ENCODE measurements at regions not wholly inside any gene's neighbourhood (a gene's known extent, or its start where the extent isn't known, plus 50 kb on each side); places are given as distances from the start of the nearest gene placed in this dataset.

DNA sequence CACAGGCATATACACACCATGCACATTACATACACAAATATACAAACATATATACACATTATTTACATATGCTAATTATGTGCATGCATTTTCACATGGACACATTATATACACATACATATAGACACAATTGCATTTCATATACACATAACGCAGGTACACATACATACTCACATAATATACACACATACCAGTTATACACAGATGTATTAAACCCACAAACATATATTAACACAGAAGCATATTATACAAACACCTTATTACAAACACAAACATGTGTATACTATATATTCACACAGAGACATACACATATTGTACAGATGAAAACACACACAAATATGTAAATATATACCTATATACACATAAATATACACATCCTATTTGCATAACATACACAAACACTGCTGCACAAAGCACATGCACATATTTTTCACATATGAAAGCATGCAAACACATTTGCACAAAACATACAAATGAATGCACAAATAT, 140.2 kb downstream of the VEGFA start:
- H3K9me3 ChIP-seq, result no peaks in the 10 kb centered on the region
- H3K4me1 ChIP-seq (ENCODE audit: control insufficient read depth in 1 of 2, extremely low read depth in 1 of 2, insufficient read depth in 2 of 2, low read length in 2 of 2), result no peaks in the 10 kb centered on the region
- Mint-ChIP-seq H3K27me3 (peaks cover 1 to 3% of the 10 kb centered on the region in 2 donors), H3K9me3 (no peaks in the 10 kb centered on the region), H3K4me1 (no peaks in the 10 kb centered on the region), H3K4me3 (no peak overlapping the region), H3K36me3 (no peaks in the 10 kb centered on the region), H3K27ac (no peak overlapping the region)
- H3K36me3 ChIP-seq (ENCODE audit: control insufficient read depth in 2 of 2, extremely low read depth in 1 of 2, insufficient read depth in 1 of 2, low read length in 1 of 2), result no peaks in the 10 kb centered on the region
- WGBS (ENCODE audit: insufficient coverage), result 83% methylated on average over 1 of the region's 1 CpG
- peaks cover 0 to 32% of the 10 kb centered on the region in 2 experiments for H3K27me3 ChIP-seq (replicated peaks in 1 of 2; ENCODE audit: control insufficient read depth in 2 of 2, extremely low read depth in 1 of 2, insufficient read depth in 2 of 2, low read length in 1 of 2)
- DNase-seq (no peak), ATAC-seq (replicated peaks in 1 of 4) (no peak)
- H3K27ac ChIP-seq (ENCODE audit: low read length), result no peak overlapping the region
- ChIA-PET CTCF (no interaction called here), POLR2A (no interaction called here)
- no peak overlapping the region for H3K4me3 ChIP-seq (ENCODE audit: control insufficient read depth in 1 of 2, extremely low read depth in 1 of 2, low read length in 1 of 2)

DNA sequence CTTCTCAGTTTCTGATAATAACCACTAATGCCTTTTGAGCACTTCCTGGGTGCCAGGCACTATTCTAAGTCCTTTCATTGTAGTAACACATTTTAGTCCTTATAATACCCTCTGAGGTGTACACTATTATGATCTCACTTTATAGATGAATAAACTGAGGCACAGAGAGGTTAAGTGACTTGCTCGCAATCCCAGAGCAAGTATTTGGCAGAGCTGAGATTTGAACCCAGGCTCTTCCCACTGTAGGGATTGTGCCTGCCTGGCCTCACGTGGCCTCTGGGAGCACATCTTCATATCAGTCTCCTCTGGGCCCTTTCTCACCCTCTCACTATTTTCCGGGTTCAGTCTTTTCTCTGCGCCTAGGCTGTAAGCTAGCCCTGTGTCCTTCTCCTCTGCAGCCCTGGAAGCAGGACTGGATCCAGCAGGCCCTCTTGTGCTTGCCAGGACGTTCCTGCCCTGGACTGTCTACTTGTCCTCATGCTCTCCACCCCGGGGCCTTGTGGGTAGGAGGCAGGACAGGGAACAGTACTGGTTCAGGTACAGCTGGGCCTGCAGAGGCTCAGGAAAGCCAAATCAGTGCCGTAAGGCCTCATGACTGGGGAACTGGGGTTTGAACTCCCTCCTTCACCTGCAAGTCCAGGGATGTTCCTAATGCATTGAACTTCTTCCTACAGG, 139.6 kb downstream of the VEGFA start:
- Mint-ChIP-seq H3K36me3 (no peaks in the 10 kb centered on the region), H3K9me3 (no peaks in the 10 kb centered on the region), H3K27ac (no peak overlapping the region), H3K4me3 (no peak overlapping the region), H3K4me1 (no peaks in the 10 kb centered on the region), H3K27me3 (peaks cover 0 to 3% of the 10 kb centered on the region in 2 donors)
- Histone ChIP-seq H3K36me3 (ENCODE audit: control insufficient read depth in 2 of 2, extremely low read depth in 1 of 2, insufficient read depth in 1 of 2, low read length in 1 of 2) (no peaks in the 10 kb centered on the region), H3K27ac (ENCODE audit: low read length) (no peak overlapping the region), H3K4me1 (ENCODE audit: control insufficient read depth in 1 of 2, extremely low read depth in 1 of 2, insufficient read depth in 2 of 2, low read length in 2 of 2) (no peaks in the 10 kb centered on the region), H3K9me3 (no peaks in the 10 kb centered on the region), H3K4me3 (ENCODE audit: control insufficient read depth in 1 of 2, extremely low read depth in 1 of 2, low read length in 1 of 2) (no peak overlapping the region), H3K27me3 (replicated peaks in 1 of 2; ENCODE audit: control insufficient read depth in 2 of 2, extremely low read depth in 1 of 2, insufficient read depth in 2 of 2, low read length in 1 of 2) (peaks cover 0 to 30% of the 10 kb centered on the region in 2 experiments)
- DNase-seq (no peak), ATAC-seq (replicated peaks in 1 of 4) (no peak)
- 71% methylated on average over 3 of the region's 7 CpGs for WGBS (ENCODE audit: insufficient coverage)
- ChIA-PET CTCF (no interaction called here), POLR2A (no interaction called here)

DNA sequence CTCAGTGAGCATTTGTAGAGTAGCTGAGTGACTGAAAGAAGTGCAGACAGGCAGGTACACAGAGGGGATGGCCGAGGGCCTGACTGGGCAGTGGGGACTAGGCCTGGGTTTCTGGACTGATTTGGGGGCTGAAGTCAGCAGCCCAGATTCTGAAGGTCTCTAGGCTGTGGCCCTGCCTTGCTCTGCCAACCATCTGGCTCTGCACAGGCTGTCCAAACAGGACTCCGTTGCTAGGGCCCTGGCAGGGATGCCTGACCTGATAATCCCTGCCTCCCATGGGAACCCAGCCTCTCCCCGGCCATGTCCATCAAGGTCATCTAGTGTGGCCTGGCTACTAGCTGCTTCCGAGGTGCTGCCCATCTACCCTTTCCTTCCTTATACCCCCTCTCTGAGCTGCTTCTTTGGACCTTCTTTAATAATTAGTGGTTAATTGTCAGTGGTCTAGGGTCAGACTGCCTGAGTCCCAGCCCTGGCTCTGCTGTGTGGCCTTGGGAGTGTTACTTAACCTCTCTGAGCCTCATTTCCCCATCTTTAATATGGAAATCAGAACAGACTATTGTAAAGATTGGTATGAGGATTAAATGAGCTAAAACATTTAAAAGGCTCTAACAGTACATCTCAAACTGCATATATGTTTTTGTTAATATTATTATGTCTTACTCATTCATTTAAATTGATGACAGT, 137.9 kb downstream of the VEGFA start:
- H3K36me3 Mint-ChIP-seq, result no peaks in the 10 kb centered on the region
- POLR2A ChIA-PET, result interaction anchor here in 1 of 2 donors (0.6 kb wide), 1 partner anchor 15 kb away, joined by 3 read pairs; no protein-coding TSS in a partner anchor
- no peaks in the 10 kb centered on the region for H3K4me1 Mint-ChIP-seq
- no peak overlapping the region for H3K27ac Mint-ChIP-seq
- peaks cover 0 to 3% of the 10 kb centered on the region in 2 donors for H3K27me3 Mint-ChIP-seq
- no peaks in the 10 kb centered on the region for H3K4me1 ChIP-seq (ENCODE audit: control insufficient read depth in 1 of 2, extremely low read depth in 1 of 2, insufficient read depth in 2 of 2, low read length in 2 of 2)
- ATAC-seq (replicated peaks in 1 of 4) (no peak), DNase-seq (no peak)
- H3K4me3 Mint-ChIP-seq, result no peak overlapping the region
- no peaks in the 10 kb centered on the region for H3K9me3 Mint-ChIP-seq
- no peak overlapping the region for H3K27ac ChIP-seq (ENCODE audit: low read length)
- no peaks in the 10 kb centered on the region for H3K36me3 ChIP-seq (ENCODE audit: control insufficient read depth in 2 of 2, extremely low read depth in 1 of 2, insufficient read depth in 1 of 2, low read length in 1 of 2)
- WGBS (ENCODE audit: insufficient coverage), result 62% methylated on average over 3 of the region's 4 CpGs
- CTCF ChIA-PET, result no interaction called here
- peaks cover 0 to 27% of the 10 kb centered on the region in 2 experiments for H3K27me3 ChIP-seq (replicated peaks in 1 of 2; ENCODE audit: control insufficient read depth in 2 of 2, extremely low read depth in 1 of 2, insufficient read depth in 2 of 2, low read length in 1 of 2)
- H3K9me3 ChIP-seq, result no peaks in the 10 kb centered on the region
- H3K4me3 ChIP-seq (ENCODE audit: control insufficient read depth in 1 of 2, extremely low read depth in 1 of 2, low read length in 1 of 2), result no peak overlapping the region

DNA sequence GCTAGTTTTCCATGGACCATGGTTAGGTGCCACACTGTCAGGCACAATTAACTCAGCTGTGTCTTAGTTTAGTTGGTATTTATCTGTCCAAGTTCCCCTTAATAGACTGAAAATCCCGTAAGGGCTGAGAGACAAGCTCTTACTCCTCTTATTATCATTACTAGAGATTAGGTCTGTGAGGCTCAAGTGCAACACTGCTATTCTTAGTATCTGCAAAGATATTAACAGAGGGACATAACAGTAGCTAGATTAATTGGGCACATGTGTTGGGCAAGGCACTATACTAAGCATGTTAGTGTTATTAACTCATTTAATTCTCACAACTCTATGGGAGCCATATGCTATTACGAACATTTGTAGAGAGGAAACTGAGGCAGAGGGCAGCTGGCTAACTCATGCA, 137.3 kb downstream of the VEGFA start:
- no peaks in the 10 kb centered on the region for H3K4me1 ChIP-seq (ENCODE audit: control insufficient read depth in 1 of 2, extremely low read depth in 1 of 2, insufficient read depth in 2 of 2, low read length in 2 of 2)
- Mint-ChIP-seq H3K4me1 (no peaks in the 10 kb centered on the region), H3K27me3 (peaks cover 0 to 3% of the 10 kb centered on the region in 2 donors), H3K27ac (no peak overlapping the region), H3K4me3 (no peak overlapping the region), H3K9me3 (no peaks in the 10 kb centered on the region), H3K36me3 (no peaks in the 10 kb centered on the region)
- WGBS (ENCODE audit: insufficient coverage), result no CpG with 5 or more reads among the region's 2 CpGs
- H3K4me3 ChIP-seq (ENCODE audit: control insufficient read depth in 1 of 2, extremely low read depth in 1 of 2, low read length in 1 of 2), result no peak overlapping the region
- no peaks in the 10 kb centered on the region for H3K36me3 ChIP-seq (ENCODE audit: control insufficient read depth in 2 of 2, extremely low read depth in 1 of 2, insufficient read depth in 1 of 2, low read length in 1 of 2)
- POLR2A ChIA-PET, result interaction anchor here in 1 of 2 donors (0.6 kb wide), 1 partner anchor 14 kb away, joined by 3 read pairs; no protein-coding TSS in a partner anchor
- CTCF ChIA-PET, result no interaction called here
- H3K9me3 ChIP-seq, result no peaks in the 10 kb centered on the region
- peaks cover 0 to 25% of the 10 kb centered on the region in 2 experiments for H3K27me3 ChIP-seq (replicated peaks in 1 of 2; ENCODE audit: control insufficient read depth in 2 of 2, extremely low read depth in 1 of 2, insufficient read depth in 2 of 2, low read length in 1 of 2)
- no peak overlapping the region for H3K27ac ChIP-seq (ENCODE audit: low read length)
- DNase-seq, result no peak
- ATAC-seq (replicated peaks in 1 of 4), result no peak

DNA sequence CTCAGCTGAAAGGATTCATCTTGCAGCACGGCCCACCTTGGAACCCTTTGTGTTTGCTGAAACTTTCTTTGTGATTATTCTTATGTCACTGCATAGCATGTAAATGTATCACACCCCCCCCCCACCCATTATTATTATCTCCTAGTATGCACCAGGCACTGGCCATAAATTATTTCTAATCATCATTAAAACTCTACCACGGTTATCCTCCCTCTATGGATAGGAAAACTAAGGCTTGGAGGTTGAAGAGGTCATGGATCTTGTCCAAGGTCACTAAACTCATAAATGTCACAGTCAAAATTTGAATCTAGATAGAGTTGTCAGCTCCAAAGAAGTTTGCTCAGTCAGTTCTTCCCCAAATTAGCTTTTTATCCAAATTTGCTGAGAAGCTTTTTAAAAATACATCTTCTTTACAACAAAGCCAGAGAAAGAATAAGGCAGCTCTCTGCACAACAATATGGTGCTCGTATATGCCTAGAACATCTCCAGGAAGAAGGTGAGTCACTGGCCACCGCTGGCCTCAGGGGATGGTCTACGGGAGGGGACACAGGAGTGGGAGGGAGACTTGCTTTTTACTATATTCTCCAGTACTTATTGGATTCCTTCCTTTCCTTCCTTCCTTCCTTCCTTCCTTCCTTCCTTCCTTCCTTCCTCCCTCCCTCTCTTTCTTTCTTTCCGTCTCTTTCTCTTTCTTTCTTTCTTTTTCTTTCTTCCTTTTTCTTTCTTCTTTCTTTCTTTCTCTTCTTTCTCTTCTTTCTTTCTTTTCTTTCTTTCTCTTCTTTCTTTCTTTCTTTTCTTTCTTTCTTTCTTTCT, 134.5 kb downstream of the VEGFA start:
- CTCF ChIA-PET, result interaction anchor here in 1 of 2 donors (0.6 kb wide), 1 partner anchor 9 kb away, joined by 3 read pairs; no protein-coding TSS in a partner anchor
- H3K4me3 Mint-ChIP-seq, result no peak overlapping the region
- no peaks in the 10 kb centered on the region for H3K4me1 Mint-ChIP-seq
- no peaks in the 10 kb centered on the region for H3K36me3 Mint-ChIP-seq
- Histone ChIP-seq H3K36me3 (ENCODE audit: control insufficient read depth in 2 of 2, extremely low read depth in 1 of 2, insufficient read depth in 1 of 2, low read length in 1 of 2) (no peaks in the 10 kb centered on the region), H3K27me3 (replicated peaks in 1 of 2; ENCODE audit: control insufficient read depth in 2 of 2, extremely low read depth in 1 of 2, insufficient read depth in 2 of 2, low read length in 1 of 2) (peaks cover 0 to 25% of the 10 kb centered on the region in 2 experiments), H3K27ac (ENCODE audit: low read length) (no peak overlapping the region), H3K4me3 (ENCODE audit: control insufficient read depth in 1 of 2, extremely low read depth in 1 of 2, low read length in 1 of 2) (no peak overlapping the region), H3K9me3 (no peaks in the 10 kb centered on the region), H3K4me1 (ENCODE audit: control insufficient read depth in 1 of 2, extremely low read depth in 1 of 2, insufficient read depth in 2 of 2, low read length in 2 of 2) (no peaks in the 10 kb centered on the region)
- no peak for ATAC-seq (replicated peaks in 1 of 4)
- peaks cover 0 to 3% of the 10 kb centered on the region in 2 donors for H3K27me3 Mint-ChIP-seq
- POLR2A ChIA-PET, result no interaction called here
- DNase-seq, result no peak
- H3K27ac Mint-ChIP-seq, result no peak overlapping the region
- WGBS (ENCODE audit: insufficient coverage), result 95% methylated on average over 2 of the region's 6 CpGs
- H3K9me3 Mint-ChIP-seq, result no peaks in the 10 kb centered on the region

DNA sequence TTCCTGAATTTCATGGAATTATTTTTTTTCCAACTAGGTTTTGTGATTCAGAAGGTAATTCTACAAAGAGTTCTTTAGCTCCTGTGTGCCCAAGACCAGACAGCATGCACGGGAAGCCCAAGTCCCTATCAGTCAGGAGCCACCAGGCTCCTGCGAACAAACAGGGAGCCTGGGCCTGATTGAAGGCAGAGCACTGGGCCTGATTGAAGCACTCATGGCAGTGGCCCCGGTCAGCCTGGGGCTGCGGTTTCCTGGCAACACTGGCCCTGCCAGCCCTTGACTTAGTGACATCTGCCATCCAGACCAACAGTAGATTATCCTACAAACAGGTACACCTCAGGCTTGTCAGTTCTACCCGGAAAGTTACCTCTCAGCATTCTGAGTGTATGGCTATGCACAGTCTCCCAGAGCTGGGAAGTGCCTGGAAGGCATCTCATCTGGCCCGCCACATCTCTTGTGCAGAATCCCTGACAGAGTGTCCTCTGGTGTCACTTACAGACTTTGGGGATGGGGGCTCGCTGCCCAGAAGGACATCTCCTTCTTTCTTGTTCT, 133.8 kb downstream of the VEGFA start:
- WGBS (ENCODE audit: insufficient coverage), result 86% methylated on average over 6 of the region's 7 CpGs

More for the DNA sequence above, 133.8 kb downstream of the VEGFA start:
- Mint-ChIP-seq H3K4me1 (no peaks in the 10 kb centered on the region), H3K27ac (no peak overlapping the region), H3K36me3 (no peaks in the 10 kb centered on the region), H3K4me3 (no peak overlapping the region), H3K27me3 (peaks cover 0 to 3% of the 10 kb centered on the region in 2 donors), H3K9me3 (no peaks in the 10 kb centered on the region)
- no peaks in the 10 kb centered on the region for H3K9me3 ChIP-seq
- ATAC-seq (replicated peaks in 1 of 4) (no peak), DNase-seq (no peak)
- no peak overlapping the region for H3K27ac ChIP-seq (ENCODE audit: low read length)
- peaks cover 0 to 24% of the 10 kb centered on the region in 2 experiments for H3K27me3 ChIP-seq (replicated peaks in 1 of 2; ENCODE audit: control insufficient read depth in 2 of 2, extremely low read depth in 1 of 2, insufficient read depth in 2 of 2, low read length in 1 of 2)
- no peak overlapping the region for H3K4me3 ChIP-seq (ENCODE audit: control insufficient read depth in 1 of 2, extremely low read depth in 1 of 2, low read length in 1 of 2)
- POLR2A ChIA-PET, result no interaction called here
- H3K36me3 ChIP-seq (ENCODE audit: control insufficient read depth in 2 of 2, extremely low read depth in 1 of 2, insufficient read depth in 1 of 2, low read length in 1 of 2), result no peaks in the 10 kb centered on the region
- no peaks in the 10 kb centered on the region for H3K4me1 ChIP-seq (ENCODE audit: control insufficient read depth in 1 of 2, extremely low read depth in 1 of 2, insufficient read depth in 2 of 2, low read length in 2 of 2)
- CTCF ChIA-PET, result no interaction called here
